GM18909 (cell line): ENCODE measurements at regions not wholly inside any gene's neighbourhood (a gene's known extent, or its start where the extent isn't known, plus 50 kb on each side); places are given as distances from the start of the nearest gene placed in this dataset.

ENCODE experiments used
- ATAC-seq: cut with Tn5 transposase; IDR thresholded peaks from one replicate; pipeline ENCODE4 v1.9.1; 2021; ENCODE audit warnings: mild to moderate bottlenecking; ENCODE audit not compliant: unreplicated experiment, poor library complexity

DNA sequence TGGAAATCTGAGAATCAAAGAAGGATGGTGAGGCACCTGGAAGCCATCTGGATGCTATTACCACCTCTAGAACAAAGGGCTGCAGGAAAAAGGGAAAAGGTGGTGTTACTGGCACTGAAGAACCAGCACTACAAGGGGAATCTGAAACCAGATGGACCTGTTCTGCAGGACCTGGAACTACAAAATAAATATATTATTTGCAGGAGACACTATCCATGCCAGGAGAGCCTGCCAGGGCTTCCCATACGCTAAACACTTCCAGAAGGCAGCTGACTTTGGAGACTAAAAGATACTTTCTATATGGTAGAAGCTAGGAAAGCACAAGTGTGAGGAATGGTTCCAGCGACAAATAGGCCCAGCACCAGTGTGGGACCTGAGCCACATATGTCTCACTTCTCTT is 83.4 kb upstream of the POU1F1 start:
- no peak for ATAC-seq

- no peak for ATAC-seq
Measured at GRCh38 chr3:87359025-87359424, 82.6 kb upstream of the POU1F1 start.

DNA sequence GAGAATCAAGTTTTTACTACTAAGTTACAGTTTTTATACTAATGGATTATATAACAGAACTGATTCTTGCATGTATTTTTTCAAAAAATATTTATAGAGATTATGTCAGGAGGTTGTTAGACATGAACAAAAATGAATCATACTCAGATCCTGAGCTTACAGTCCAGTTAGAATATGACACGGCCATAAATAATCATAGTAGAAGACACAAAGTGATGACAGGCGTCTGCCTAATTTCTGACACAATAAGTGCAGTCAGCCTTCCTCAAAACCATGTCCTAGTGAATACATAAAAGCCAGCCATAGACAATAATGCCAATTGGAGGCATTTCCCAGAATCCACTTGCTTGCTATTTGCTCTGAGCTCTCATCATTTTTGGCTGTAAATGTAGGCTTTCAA is 81.7 kb upstream of the POU1F1 start:
- no peak for ATAC-seq

DNA sequence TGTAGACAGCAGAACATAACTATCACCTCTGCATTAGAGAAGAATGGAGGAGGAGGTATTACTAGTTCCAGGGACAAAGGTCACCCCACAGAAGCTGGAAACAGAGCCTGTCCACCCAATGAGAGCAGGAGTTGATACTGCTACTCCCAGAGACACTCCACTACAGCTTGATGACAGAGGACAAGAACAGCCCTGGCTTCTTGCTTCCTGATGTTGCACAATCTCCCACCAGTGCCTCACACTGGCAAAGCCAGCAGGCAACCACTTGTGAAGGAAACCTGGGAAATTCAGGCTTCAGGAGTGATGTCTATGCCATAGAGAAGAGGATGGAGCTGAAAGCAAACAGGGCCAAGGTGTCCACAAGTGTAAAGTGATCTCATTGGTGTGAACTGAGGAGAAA is 78.0 kb upstream of the POU1F1 start:
- no peak for ATAC-seq

DNA sequence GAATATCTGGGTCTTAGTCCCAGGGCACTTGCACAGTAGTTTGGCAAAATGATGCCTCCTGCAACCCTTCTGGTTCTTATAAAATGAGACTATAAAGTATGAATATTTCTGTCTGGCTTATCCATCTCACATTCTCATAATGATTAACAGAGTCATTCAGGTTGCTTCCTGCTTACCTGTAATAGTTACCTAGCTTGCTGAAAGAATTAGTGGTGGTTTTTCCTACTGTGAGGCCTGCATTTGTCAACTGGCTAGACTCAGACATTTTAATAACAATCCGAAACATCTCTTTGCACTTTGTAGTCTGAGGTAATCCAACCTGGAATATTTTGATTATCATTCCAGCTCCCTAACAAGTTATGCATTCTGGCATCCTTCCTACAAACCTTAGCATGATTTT is 75.6 kb upstream of the POU1F1 start:
- no peak for ATAC-seq

DNA sequence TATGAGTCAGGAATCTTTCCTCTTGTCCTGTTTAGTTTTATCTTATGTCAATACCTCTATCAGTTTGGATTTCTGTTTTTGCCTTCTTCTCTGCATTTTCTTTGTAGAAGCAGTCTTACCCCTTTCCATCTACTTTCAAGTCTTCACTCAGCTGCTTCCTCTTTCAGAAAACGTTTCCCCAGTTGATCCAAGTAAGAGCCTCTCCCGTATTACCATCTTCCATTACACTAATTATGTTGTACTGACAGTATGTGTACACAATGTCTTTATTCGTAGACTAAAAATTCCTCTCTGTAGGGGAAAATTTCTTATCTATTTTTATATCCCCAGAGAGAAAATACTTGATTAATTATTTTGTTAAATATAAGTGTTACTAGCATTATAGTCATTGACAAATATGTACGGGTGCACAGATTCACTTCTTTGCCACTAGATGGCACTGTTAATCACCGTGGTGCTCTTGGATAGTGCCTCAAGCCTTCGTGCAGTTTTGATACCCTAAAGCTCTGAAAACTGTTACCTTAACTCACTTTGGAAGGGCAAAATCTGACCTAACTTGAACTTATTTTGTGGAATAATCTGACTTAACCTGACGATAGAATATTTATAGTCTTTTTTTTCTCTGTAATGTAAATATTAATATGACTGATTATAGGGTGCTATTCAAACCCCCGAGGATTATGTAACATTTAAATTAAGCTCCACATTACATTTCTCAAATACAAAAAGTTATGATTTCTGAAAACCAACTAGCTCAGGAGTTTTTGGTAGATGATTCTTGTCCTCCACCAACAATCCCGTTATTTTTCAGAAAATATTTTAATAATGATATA is 74.2 kb upstream of the POU1F1 start:
- ATAC-seq: peak; percentile 99

DNA sequence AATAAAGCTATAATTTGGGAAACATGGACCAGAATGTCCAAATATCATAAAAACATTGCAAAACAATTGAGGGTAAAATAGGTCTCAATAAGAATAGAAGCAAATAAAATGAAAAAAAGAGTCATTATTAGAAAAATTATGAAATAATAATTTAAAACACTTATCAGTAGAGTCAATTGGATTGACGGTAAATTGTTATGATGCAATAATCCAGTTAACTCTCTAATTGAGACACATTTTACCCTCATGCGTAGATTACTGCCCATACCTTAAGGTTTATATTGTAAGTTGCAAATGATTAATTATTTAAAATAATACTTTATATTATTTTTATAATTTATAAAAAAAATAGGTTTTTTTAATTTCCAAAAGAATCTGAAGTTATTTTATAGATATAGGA is 73.4 kb upstream of the POU1F1 start:
- no peak for ATAC-seq

DNA sequence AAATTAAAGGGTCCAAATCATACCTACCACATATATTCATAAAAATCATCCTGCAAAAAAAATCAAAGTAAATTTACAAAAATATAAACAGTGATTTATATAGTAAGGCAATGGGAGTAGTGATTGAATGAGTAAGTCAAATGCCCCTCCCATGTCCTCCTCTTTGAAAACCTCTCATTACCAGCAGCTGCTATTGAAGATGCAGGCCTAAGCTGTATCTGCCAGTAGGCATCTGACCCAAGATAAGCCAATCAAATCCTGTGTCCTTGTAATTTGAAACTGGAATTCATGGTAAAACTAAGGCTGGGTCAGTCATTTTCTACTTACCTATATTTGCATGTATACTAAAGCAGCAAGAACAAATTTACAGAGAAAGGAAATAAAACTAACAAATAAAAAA is 60.4 kb upstream of the POU1F1 start:
- ATAC-seq: no peak

DNA sequence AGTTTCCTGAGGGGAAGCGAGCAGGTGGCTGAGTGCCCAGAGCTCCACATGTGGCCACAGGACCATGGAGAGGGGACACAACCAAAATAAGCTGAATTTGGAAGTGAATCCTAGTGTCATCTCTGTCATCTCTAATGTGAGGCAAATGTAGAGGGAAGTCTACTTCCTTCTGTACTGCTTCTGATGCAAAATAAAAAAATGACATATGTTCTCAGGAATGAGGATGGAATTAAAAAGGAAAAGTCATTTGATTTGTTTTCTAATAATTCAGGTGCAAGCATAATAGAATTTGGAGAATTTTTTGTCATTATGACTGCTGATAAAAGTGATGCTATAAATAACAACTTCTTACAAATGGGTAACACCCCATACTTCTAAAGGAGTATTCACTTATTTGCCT is 59.5 kb upstream of the POU1F1 start:
- ATAC-seq: no peak

GRCh38 chr3:87333393-87333892 is 57.1 kb upstream of the POU1F1 start:
- ATAC-seq: peak; percentile 72

DNA sequence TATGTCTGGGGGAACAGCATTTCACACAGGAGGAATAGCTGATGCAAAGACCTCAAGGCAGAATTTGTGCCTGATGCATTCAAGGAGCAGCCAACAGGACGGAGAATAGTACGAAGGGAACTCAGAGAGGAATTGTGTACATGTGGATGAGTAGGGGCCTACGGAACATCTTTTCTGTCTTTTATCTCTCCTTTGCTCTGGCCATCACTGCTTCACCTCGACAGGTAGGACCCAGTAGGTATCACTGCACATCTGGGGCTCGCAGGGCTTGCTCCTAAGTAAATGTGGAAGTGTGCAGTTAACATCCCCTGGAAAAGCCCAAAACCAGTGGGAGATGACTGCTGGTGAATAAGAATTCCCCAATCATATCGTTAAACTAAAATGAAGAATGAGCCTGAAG is 56.4 kb upstream of the POU1F1 start:
- peak; percentile 20 for ATAC-seq

GRCh38 chr3:87329065-87329464 is 52.7 kb upstream of the POU1F1 start:
- ATAC-seq: no peak
